Heart left ventricle (tissue), 16 donors: ENCODE measurements at regions not wholly inside any gene's neighbourhood (a gene's known extent, or its start where the extent isn't known, plus 50 kb on each side); places are given as distances from the start of the nearest gene placed in this dataset.
A peak's percentile ranks its signal among the peaks of the same experiment; 100 is the strongest.

Experiments
- ATAC-seq, 4 donors: fragments of 200-7000 bp; cut with Tn5 transposase; one replicate each; pipeline ENCODE4 v1.9.1; 2020 to 2022; ENCODE audit warnings: moderate library complexity in 4 of 4, mild to moderate bottlenecking in 3 of 4, moderate number of reproducible peaks in 1 of 4
- DNase-seq, 5 donors: peaks; one replicate each; pipeline ENCODE4 v3.0.0-alpha.2; 2020
- H3K27ac ChIP-seq, 12 donors: fragments of 200-600 bp; sonication (generic) in 4 of 12; one replicate each; pipeline versions ENCODE4 v1.5.0 to v1.8.0; 2016 to 2022; ENCODE audit warnings: mild to moderate bottlenecking in 2 of 12
- H3K27me3 ChIP-seq, 9 donors: fragments of 200-600 bp; sonication (generic) in 2 of 9; one replicate each; pipeline versions ENCODE4 v1.5.1 to v1.8.0; 2016 to 2022; ENCODE audit warnings: mild to moderate bottlenecking in 3 of 9
- H3K36me3 ChIP-seq, 9 donors: fragments of 200-600 bp; sonication (generic) in 2 of 9; one replicate each; pipeline versions ENCODE4 v1.5.0 to v1.8.0; 2018 to 2022; ENCODE audit warnings: mild to moderate bottlenecking in 2 of 9
- H3K4me1 ChIP-seq, 12 donors: fragments of 200-600 bp; sonication (generic) in 4 of 12; one replicate each; pipeline versions ENCODE4 v1.5.0 to v1.8.0; 2016 to 2022; ENCODE audit warnings: mild to moderate bottlenecking in 3 of 12
- H3K4me3 ChIP-seq, 12 donors: fragments of 200-600 bp; sonication (generic) in 4 of 12; one replicate each; pipeline versions ENCODE4 v1.5.0 to v1.8.0; 2017 to 2022; ENCODE audit warnings: mild to moderate bottlenecking in 9 of 12, moderate library complexity in 4 of 12
- H3K9me3 ChIP-seq, 12 donors: fragments of 200-600 bp; sonication (generic) in 4 of 12; one replicate each; pipeline versions ENCODE4 v1.5.0 to v1.8.0; 2016 to 2022; ENCODE audit warnings: mild to moderate bottlenecking in 1 of 12
- CTCF ChIP-seq, 12 donors: fragments of 200-600 bp; sonication (generic) in 4 of 12; IDR thresholded peaks; one replicate each; pipeline versions ENCODE4 v1.5.0 to v1.8.0; 2018 to 2022; ENCODE audit warnings: antibody characterized with exemption in 12 of 12, mild to moderate bottlenecking in 5 of 12
- POLR2A ChIP-seq, 2 donors: fragments of 450-650 bp; IDR thresholded peaks; one replicate each; pipeline ENCODE4 v1.6.1; 2017; ENCODE audit warnings: antibody characterized with exemption in 2 of 2, mild to moderate bottlenecking in 2 of 2, moderate library complexity in 2 of 2
- WGBS, 4 donors: extraction: QIAGEN DNeasy Blood & Tissue Kit in 2 of 4; methylation state at CpG; one replicate each; pipeline versions ENCODE4 v1.1.5 to v1.1.7; 2013 to 2018; 5-methylcytosine and 5-hydroxymethylcytosine counted together
- intact Hi-C, 10 donors: fragments of 100-400 bp; cut with DNase I; formaldehyde crosslinking; loops; one replicate each; pipeline versions ENCODE4 v1.11.1 to v1.14.2; 2022
- donor health status: ischemic (EF 13 %, LVEDD 7.1; RV severe dilation, severe dysfunction).
- donor health status: healthy with polysubstance abuse.
- donor health status: DM: no; HTN: yes; CAD: no.
- donor health status: DM: no; HTN: no; CAD: no.
- donor health status: ischemic (EF 25% LVEDD 6.9; RV normal size, moderate dysfunction).
- donor health status: ischemic (EF 25% LVEDD 5.7; RV mildly dilated, moderate dysfunction).
- donor health status: healthy.
- donor health status: DM: yes; HTN: yes; CAD: no.
- donor health status: ischemic (EF 35%, LVEDD 5.7; RV mildly dilated, moderate dysfunction).
- donor health status: nonischemic (EF 11% LVEDD 7.7; RV severe dilation, severe dysfunction).
- donor health status: DM: yes; HTN: yes; CAD: no.
- donor health status: PGD.
- donor health status: ischemic (EF 29% LVEDD 5.4; RV normal size, mild dysfunction).
- donor health status: nonischemic (EF 23%, LVEDD 6.1; RV moderate dilation, normal function).

- DNase-seq (no peak), ATAC-seq (no peak)
- Histone ChIP-seq H3K27me3 (no peaks in the 10 kb centered on the region), H3K9me3 (peaks cover 0 to 24% (median 0%) of the 10 kb centered on the region in 12 donors), H3K4me3 (no peak overlapping the region), H3K4me1 (peaks cover 0 to 9% (median 0%) of the 10 kb centered on the region in 12 donors), H3K36me3 (no peaks in the 10 kb centered on the region), H3K27ac (no peak overlapping the region)
- intact Hi-C loops, result no loop called here
- TF ChIP-seq CTCF (IDR thresholded peaks at IDR 0.05) (no peak), POLR2A (IDR thresholded peaks at IDR 0.05) (no peak)
- 79 to 87% (median 82%) methylated on average over 6 of the region's 6 CpGs for WGBS, 4 donors
Measured at GRCh38 chr11:110524238-110524637, 94.5 kb downstream of the FDX1 start.

GRCh38 chr11:110525883-110526282 lies 96.1 kb downstream of the FDX1 start:
- H3K4me3 ChIP-seq, result no peak overlapping the region
- H3K27ac ChIP-seq, result no peak overlapping the region
- TF ChIP-seq CTCF (IDR thresholded peaks at IDR 0.05) (no peak), POLR2A (IDR thresholded peaks at IDR 0.05) (no peak)
- no peaks in the 10 kb centered on the region for H3K27me3 ChIP-seq
- intact Hi-C loops, result no loop called here
- WGBS, 4 donors, result 0 to 43% (median 0%) methylated on average over 1 of the region's 1 CpG
- peak in 1 of 5 donors; percentile 35 for DNase-seq
- peaks cover 0 to 28% (median 0%) of the 10 kb centered on the region in 12 donors for H3K9me3 ChIP-seq
- H3K4me1 ChIP-seq, result peaks cover 0 to 9% (median 0%) of the 10 kb centered on the region in 12 donors
- H3K36me3 ChIP-seq, result no peaks in the 10 kb centered on the region
- peak in 3 of 4 donors; percentile 11 to 42 (median 39) for ATAC-seq

GRCh38 chr11:110526323-110526722 lies 96.6 kb downstream of the FDX1 start:
- ATAC-seq, result no peak
- no peaks in the 10 kb centered on the region for H3K36me3 ChIP-seq
- H3K27ac ChIP-seq, result no peak overlapping the region
- peaks cover 0 to 9% (median 0%) of the 10 kb centered on the region in 12 donors for H3K4me1 ChIP-seq
- TF ChIP-seq POLR2A (IDR thresholded peaks at IDR 0.05), result no peak
- no peak for TF ChIP-seq CTCF (IDR thresholded peaks at IDR 0.05)
- DNase-seq, result no peak
- no peak overlapping the region for H3K4me3 ChIP-seq
- 71 to 86% (median 74%) methylated on average over 2 of the region's 2 CpGs for WGBS, 4 donors
- peaks cover 0 to 28% (median 0%) of the 10 kb centered on the region in 12 donors for H3K9me3 ChIP-seq
- H3K27me3 ChIP-seq, result no peaks in the 10 kb centered on the region
- intact Hi-C loops, result no loop called here
